Loucy (cell line): ENCODE measurements at regions not wholly inside any gene's neighbourhood (a gene's known extent, or its start where the extent isn't known, plus 50 kb on each side); places are given as distances from the start of the nearest gene placed in this dataset.

Experiments
- H2AFZ ChIP-seq: fragments of 200-600 bp; sonication (generic); 2 replicates; pipeline ENCODE4 v1.6.0; 2016; ENCODE audit warnings: antibody characterized with exemption, mild to moderate bottlenecking, low read length, moderate library complexity
- H3F3A ChIP-seq: fragments of 200-600 bp; 2 replicates; pipeline ENCODE4 v1.6.0; 2016; ENCODE audit warnings: antibody characterized with exemption, low read depth, mild to moderate bottlenecking
- H3K27me3 ChIP-seq: fragments of 200-600 bp; sonication (generic); 2 replicates; pipeline ENCODE4 v1.6.1; 2014; ENCODE audit warnings: low read length, mild to moderate bottlenecking; ENCODE audit not compliant: insufficient read depth, poor library complexity, severe bottlenecking
- H3K36me3 ChIP-seq: fragments of 200-600 bp; sonication (generic); 2 replicates; pipeline ENCODE4 v1.6.1; 2016; ENCODE audit warnings: low read length; ENCODE audit not compliant: insufficient read depth
- H3K4me1 ChIP-seq: fragments of 200-600 bp; sonication (generic); 2 replicates; pipeline ENCODE4 v1.5.1; 2014; ENCODE audit warnings: low read length, mild to moderate bottlenecking; ENCODE audit not compliant: insufficient read depth, poor library complexity, severe bottlenecking
- H3K4me2 ChIP-seq: fragments of 200-600 bp; sonication (generic); 2 replicates; pipeline ENCODE4 v1.6.0; 2014; ENCODE audit warnings: antibody characterized with exemption, low read length, low read depth, mild to moderate bottlenecking; ENCODE audit not compliant: poor library complexity, severe bottlenecking
- H3K4me3 ChIP-seq: fragments of 200-600 bp; sonication (generic); 2 replicates; pipeline ENCODE4 v1.5.1; 2014; ENCODE audit warnings: low read length, mild to moderate bottlenecking, mixed read lengths; ENCODE audit not compliant: poor library complexity, severe bottlenecking
- H3K79me2 ChIP-seq: fragments of 200-600 bp; sonication (generic); 2 replicates; pipeline ENCODE4 v1.6.1; 2014; ENCODE audit warnings: low read length; ENCODE audit not compliant: insufficient read depth
- H3K9ac ChIP-seq: fragments of 200-600 bp; sonication (generic); 2 replicates; pipeline ENCODE4 v1.6.0; 2014; ENCODE audit warnings: mild to moderate bottlenecking, low read depth, low read length, moderate library complexity; ENCODE audit not compliant: poor library complexity, severe bottlenecking
- H3K9me2 ChIP-seq: fragments of 200-600 bp; sonication (generic); replicated peaks from 2 replicates; pipeline ENCODE4 v1.6.1; 2016; ENCODE audit warnings: low read depth, low read length, mixed read lengths
- H3K9me3 ChIP-seq: fragments of 200-600 bp; sonication (generic); 2 replicates; pipeline ENCODE4 v1.6.1; 2014; ENCODE audit warnings: mild to moderate bottlenecking, antibody characterized with exemption, low read length, low read depth; ENCODE audit not compliant: insufficient read depth
- H4K20me1 ChIP-seq: fragments of 200-600 bp; sonication (generic); 2 replicates; pipeline ENCODE4 v1.6.0; 2014; ENCODE audit warnings: antibody characterized with exemption, low read length, mild to moderate bottlenecking; ENCODE audit not compliant: insufficient read depth, poor library complexity, severe bottlenecking
- EZH2phosphoT487 ChIP-seq: fragments of 200-600 bp; IDR thresholded peaks from 2 replicates; pipeline ENCODE4 v1.6.1; 2018; ENCODE audit warnings: antibody characterized with exemption, mild to moderate bottlenecking, moderate library complexity, borderline replicate concordance
- TF ChIP-seq, protein P1 (sequence below): fragments of 200-600 bp; sonication (generic); conservative IDR thresholded peaks from 2 replicates; pipeline ENCODE4 v1.5.1; 2014; ENCODE audit warnings: mild to moderate bottlenecking, antibody characterized with exemption, low read length

DNA sequence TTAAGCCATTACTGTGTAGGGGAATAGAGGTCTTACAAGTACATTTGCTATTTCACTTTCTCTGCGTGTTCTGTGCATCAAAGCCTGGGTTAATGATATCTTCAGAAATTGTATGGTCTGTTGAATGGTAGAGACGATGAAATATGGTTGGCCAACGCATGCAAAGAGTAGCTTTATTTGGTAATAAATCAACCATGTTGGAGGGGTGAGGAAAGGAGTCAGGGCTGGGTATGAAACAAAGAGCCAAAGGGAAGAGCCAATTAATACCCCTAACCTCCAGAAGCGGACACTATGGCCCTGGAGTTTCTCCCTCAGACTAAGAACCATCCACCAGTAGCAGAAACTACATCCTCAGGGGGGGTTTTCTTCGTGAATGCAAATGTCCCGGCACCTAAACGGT, 1974.0 kb upstream of the WWC1 start:
- no peak overlapping the region for H2AFZ ChIP-seq
- no peaks in the 10 kb centered on the region for H3K9me2 ChIP-seq
- H3K36me3 ChIP-seq, result no peaks in the 10 kb centered on the region
- H3K27me3 ChIP-seq, result no peaks in the 10 kb centered on the region
- no peaks in the 10 kb centered on the region for H3K9me3 ChIP-seq
- H3K9ac ChIP-seq, result no peak overlapping the region
- no peak overlapping the region for H3K4me3 ChIP-seq
- no peak overlapping the region for H3K4me2 ChIP-seq
- no peaks in the 10 kb centered on the region for H3F3A ChIP-seq
- H3K79me2 ChIP-seq, result no peaks in the 10 kb centered on the region
- H4K20me1 ChIP-seq, result no peaks in the 10 kb centered on the region
- TF ChIP-seq, protein P1, sequence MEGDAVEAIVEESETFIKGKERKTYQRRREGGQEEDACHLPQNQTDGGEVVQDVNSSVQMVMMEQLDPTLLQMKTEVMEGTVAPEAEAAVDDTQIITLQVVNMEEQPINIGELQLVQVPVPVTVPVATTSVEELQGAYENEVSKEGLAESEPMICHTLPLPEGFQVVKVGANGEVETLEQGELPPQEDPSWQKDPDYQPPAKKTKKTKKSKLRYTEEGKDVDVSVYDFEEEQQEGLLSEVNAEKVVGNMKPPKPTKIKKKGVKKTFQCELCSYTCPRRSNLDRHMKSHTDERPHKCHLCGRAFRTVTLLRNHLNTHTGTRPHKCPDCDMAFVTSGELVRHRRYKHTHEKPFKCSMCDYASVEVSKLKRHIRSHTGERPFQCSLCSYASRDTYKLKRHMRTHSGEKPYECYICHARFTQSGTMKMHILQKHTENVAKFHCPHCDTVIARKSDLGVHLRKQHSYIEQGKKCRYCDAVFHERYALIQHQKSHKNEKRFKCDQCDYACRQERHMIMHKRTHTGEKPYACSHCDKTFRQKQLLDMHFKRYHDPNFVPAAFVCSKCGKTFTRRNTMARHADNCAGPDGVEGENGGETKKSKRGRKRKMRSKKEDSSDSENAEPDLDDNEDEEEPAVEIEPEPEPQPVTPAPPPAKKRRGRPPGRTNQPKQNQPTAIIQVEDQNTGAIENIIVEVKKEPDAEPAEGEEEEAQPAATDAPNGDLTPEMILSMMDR, result no peak
- TF ChIP-seq EZH2phosphoT487, result no peak
- H3K4me1 ChIP-seq, result no peaks in the 10 kb centered on the region

DNA sequence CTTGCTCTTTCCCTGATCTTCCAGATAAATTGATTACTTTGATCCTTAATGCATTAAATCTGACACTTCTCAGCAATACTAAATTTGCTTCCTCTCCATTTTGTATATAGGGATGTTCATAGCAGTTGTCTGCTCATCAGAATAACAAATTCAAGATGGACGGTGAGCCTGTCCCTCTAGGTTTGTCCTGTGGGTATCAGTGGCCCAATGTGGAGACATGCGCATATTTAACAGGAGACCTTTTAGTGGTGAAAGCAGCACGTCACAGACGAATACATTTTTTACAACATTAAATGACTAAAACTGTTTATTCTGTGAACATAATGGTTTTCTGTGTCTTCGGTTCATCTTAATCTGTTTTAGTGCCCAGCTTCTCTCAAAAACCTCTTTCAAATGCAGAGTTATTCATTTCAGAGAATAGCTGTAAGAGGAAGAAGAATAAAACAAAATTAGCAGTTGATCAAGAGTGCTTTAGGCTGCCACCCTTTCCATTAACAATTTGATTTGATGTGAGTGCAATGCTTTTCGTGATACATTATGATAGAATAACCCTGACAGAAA, 1970.4 kb upstream of the WWC1 start:
- Histone ChIP-seq H3K79me2 (no peaks in the 10 kb centered on the region), H3K27me3 (no peaks in the 10 kb centered on the region), H3K4me2 (no peak overlapping the region), H3K9ac (no peak overlapping the region), H2AFZ (no peak overlapping the region), H3F3A (no peaks in the 10 kb centered on the region), H4K20me1 (no peaks in the 10 kb centered on the region), H3K36me3 (no peaks in the 10 kb centered on the region), H3K9me2 (no peaks in the 10 kb centered on the region), H3K9me3 (no peaks in the 10 kb centered on the region), H3K4me1 (no peaks in the 10 kb centered on the region), H3K4me3 (no peak overlapping the region)
- TF ChIP-seq, protein P1, result no peak
- TF ChIP-seq EZH2phosphoT487, result no peak

DNA sequence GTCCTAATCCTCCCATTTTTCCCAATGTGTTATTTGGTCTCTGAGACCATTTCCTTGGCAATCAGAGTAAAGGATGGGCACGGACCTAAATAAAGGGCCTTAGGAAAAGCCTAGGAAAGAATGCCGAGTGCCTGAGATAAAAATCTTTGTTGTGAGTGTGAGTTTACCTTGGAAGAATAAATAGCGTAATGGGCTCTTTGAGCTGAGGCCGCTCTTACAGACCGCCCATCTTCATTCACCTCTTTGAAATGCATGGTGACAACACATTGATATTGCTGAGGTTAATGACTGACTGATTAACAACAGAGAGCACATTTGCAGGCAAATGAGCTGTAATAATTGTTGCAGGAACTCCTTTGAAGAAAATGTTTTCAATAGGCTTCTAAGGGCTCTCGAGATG, 1967.1 kb upstream of the WWC1 start:
- no peak for TF ChIP-seq EZH2phosphoT487
- TF ChIP-seq, protein P1, result no peak
- H3K4me3 ChIP-seq, result no peak overlapping the region

More for the DNA sequence above, 1967.1 kb upstream of the WWC1 start:
- no peak overlapping the region for H2AFZ ChIP-seq
- H3K9me3 ChIP-seq, result no peaks in the 10 kb centered on the region
- H3K9me2 ChIP-seq, result no peaks in the 10 kb centered on the region
- H3K9ac ChIP-seq, result no peak overlapping the region
- no peaks in the 10 kb centered on the region for H4K20me1 ChIP-seq
- no peaks in the 10 kb centered on the region for H3K4me1 ChIP-seq
- no peaks in the 10 kb centered on the region for H3K27me3 ChIP-seq
- no peaks in the 10 kb centered on the region for H3K79me2 ChIP-seq
- no peak overlapping the region for H3K4me2 ChIP-seq
- no peaks in the 10 kb centered on the region for H3K36me3 ChIP-seq
- H3F3A ChIP-seq, result no peaks in the 10 kb centered on the region
